HL-60 (cell line): ENCODE measurements at regions not wholly inside any gene's neighbourhood (a gene's known extent, or its start where the extent isn't known, plus 50 kb on each side); places are given as distances from the start of the nearest gene placed in this dataset.

Experiments
- DNase-seq, 2 experiments: peaks; one replicate each; pipeline ENCODE4 v3.0.0-alpha.2; 2010 to 2020; ENCODE audit warnings: low read depth in 1 of 2, low spot score in 1 of 2
- H3K27ac ChIP-seq: fragments of 250-450 bp; sonication (Bioruptor Pico); replicated peaks from 2 replicates; pipeline ENCODE4 v1.5.1; 2020; ENCODE audit warnings: mild to moderate bottlenecking, moderate library complexity
- H3K27me3 ChIP-seq: fragments of 250-450 bp; sonication (Bioruptor Pico); 2 replicates; pipeline ENCODE4 v1.5.1; 2021; ENCODE audit warnings: mild to moderate bottlenecking, moderate library complexity; ENCODE audit not compliant: insufficient read depth, poor library complexity, severe bottlenecking
- H3K4me3 ChIP-seq: replicated peaks from 2 replicates; pipeline ENCODE4 v1.5.1; 2011; ENCODE audit warnings: mild to moderate bottlenecking, control low read depth, low read length; ENCODE audit not compliant: insufficient read depth
- GABPA ChIP-seq: IDR thresholded peaks from 2 replicates; pipeline ENCODE4 v1.6.1; 2012; ENCODE audit warnings: low read depth
- POLR2AphosphoS5 ChIP-seq: IDR thresholded peaks from 2 replicates; pipeline ENCODE4 v1.6.1; 2012; ENCODE audit warnings: low read depth
- REST ChIP-seq: IDR thresholded peaks from 2 replicates; pipeline ENCODE4 v1.6.1; 2012; ENCODE audit warnings: low read depth; ENCODE audit not compliant: insufficient replicate concordance
- SPI1 ChIP-seq: IDR thresholded peaks from 2 replicates; pipeline ENCODE4 v1.6.1; 2012; ENCODE audit warnings: low read depth, mild to moderate bottlenecking, borderline replicate concordance
- TF ChIP-seq, protein P1 (sequence below): IDR thresholded peaks from one replicate; pipeline ENCODE4 v1.5.1; 2011; ENCODE audit warnings: low read length, control low read depth, inconsistent platforms; ENCODE audit not compliant: insufficient read depth

DNA sequence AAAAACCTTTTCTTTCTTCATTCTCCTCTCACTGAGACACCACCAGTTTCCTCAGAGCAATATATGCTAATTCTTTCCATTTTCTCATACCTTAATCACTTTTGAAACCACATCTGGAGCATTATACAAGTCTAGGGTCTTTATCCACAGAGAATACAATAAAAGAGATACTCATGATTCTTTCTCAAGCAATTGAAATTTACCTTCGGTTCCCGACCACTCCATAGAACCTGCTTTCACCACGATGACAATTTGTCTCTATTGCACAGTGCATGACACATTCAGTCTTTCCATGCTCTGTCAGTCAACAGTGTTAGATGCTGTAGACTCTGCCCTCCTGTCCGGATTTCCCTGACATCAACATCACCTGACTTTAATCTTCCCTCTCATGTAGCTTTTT is 409.3 kb upstream of the NWD2 start:
- no peak overlapping the region for H3K27ac ChIP-seq
- H3K27me3 ChIP-seq = no peaks in the 10 kb centered on the region
- no peak for DNase-seq
- TF ChIP-seq GABPA = no peak
- no peak overlapping the region for H3K4me3 ChIP-seq

GRCh38 chr4:36841583-36842326 is 402.8 kb upstream of the NWD2 start:
- DNase-seq = no peak
- TF ChIP-seq GABPA (no peak), POLR2AphosphoS5 (no peak), REST (no peak), SPI1 (no peak)
- TF ChIP-seq, protein P1, sequence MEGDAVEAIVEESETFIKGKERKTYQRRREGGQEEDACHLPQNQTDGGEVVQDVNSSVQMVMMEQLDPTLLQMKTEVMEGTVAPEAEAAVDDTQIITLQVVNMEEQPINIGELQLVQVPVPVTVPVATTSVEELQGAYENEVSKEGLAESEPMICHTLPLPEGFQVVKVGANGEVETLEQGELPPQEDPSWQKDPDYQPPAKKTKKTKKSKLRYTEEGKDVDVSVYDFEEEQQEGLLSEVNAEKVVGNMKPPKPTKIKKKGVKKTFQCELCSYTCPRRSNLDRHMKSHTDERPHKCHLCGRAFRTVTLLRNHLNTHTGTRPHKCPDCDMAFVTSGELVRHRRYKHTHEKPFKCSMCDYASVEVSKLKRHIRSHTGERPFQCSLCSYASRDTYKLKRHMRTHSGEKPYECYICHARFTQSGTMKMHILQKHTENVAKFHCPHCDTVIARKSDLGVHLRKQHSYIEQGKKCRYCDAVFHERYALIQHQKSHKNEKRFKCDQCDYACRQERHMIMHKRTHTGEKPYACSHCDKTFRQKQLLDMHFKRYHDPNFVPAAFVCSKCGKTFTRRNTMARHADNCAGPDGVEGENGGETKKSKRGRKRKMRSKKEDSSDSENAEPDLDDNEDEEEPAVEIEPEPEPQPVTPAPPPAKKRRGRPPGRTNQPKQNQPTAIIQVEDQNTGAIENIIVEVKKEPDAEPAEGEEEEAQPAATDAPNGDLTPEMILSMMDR = no peak
- no peak overlapping the region for H3K27ac ChIP-seq
- H3K4me3 ChIP-seq = no peak overlapping the region
- no peaks in the 10 kb centered on the region for H3K27me3 ChIP-seq

DNA sequence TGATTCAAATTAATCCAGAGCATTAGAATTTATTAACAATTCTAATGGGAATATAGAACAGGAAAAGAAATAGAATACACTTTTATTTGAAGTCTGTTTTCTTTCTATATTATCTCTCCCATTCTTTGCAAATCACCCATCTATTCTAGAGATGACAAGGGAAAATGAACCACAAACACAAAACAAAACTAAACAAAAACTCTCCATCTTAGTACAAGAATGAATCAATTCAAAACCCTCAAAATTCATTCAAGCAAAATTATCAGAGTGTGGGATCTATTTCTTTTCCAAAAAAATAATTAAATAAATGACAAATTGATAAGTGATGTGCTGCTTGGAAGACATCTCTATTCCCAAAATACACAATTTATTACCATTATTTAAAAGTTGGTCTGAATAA is 400.1 kb upstream of the NWD2 start:
- no peak for DNase-seq

More for the DNA sequence above, 400.1 kb upstream of the NWD2 start:
- H3K27me3 ChIP-seq = no peaks in the 10 kb centered on the region
- TF ChIP-seq SPI1 (no peak), POLR2AphosphoS5 (no peak), GABPA (no peak), REST (no peak)
- TF ChIP-seq, protein P1 = no peak
- no peak overlapping the region for H3K4me3 ChIP-seq
- no peak overlapping the region for H3K27ac ChIP-seq
